Lung microvascular endothelial cell (primary cell): ENCODE measurements at regions not wholly inside any gene's neighbourhood (a gene's known extent, or its start where the extent isn't known, plus 50 kb on each side); places are given as distances from the start of the nearest gene placed in this dataset.
"Not testable (repeated sequence)": the region's sequence is repeated elsewhere in the genome, so short reads cannot be mapped to it uniquely, and the experiment has no call there.

Experiments used
- DNase-seq, 2 donors: peaks; one replicate each; pipeline versions ENCODE4 v3.0.0 to v3.0.0-alpha.2; 2010; ENCODE audit warnings: low read depth in 2 of 2

GRCh38 chr10:17538941-17539340 is 78.2 kb downstream of the HACD1 start:
- no peak for DNase-seq

DNA sequence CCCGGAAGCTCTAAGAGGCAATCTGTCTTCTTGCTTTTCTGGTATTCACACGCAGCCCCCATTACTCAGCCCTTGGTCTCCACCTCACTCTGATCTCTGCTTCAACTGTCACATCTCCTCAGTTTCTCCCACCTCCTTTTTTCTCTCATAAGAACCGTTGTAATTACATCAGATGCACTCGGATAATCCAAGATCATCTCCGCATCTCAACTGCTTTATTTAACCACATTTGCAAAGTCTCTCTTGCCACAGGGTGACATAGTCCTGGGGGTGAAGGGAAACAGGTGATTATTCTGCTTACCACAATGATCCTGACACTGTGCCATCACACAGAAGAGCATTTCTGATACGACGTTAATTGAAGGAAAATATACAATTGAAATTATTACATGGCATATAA is 79.9 kb downstream of the HACD1 start:
- DNase-seq: no peak

GRCh38 chr10:17536221-17536620 is 81.0 kb downstream of the HACD1 start:
- DNase-seq: no peak

- no peak for DNase-seq
These were observed 79.3 kb upstream of the ST8SIA6 start for GRCh38 chr10:17533731-17534130.

- DNase-seq: no peak
These were observed 74.0 kb upstream of the ST8SIA6 start for GRCh38 chr10:17528306-17528862.

DNA sequence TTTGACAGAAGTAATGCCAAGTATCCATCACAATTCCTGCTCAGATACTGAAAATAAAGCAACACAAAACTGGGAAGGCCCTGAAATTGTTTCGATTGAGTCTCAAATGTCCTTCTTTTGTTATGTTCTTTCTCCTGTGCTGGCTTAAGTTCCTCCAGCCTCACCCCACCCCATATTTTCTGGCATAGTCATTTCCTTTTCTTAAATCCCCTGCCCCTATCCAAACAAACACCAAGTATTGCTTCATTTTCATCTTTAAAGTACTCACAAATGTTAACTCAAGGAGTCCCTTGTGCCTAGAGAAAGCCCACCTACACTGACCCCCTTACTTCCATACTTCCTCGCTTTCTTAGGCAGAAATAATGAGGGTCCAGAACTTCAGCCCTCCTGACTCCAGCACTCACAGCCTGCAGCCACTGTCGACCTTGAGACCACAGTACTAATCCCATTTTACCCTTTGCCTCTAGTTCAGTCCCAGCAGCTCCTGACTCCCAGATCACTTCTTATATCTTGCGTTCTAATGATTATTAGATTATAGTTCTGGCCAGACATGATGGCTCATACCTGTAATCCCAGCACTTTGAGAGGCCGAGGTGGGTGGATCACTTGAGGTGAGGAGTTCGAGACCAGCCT is 73.2 kb upstream of the ST8SIA6 start:
- DNase-seq: peak in 1 of 2 donors; percentile 87

DNA sequence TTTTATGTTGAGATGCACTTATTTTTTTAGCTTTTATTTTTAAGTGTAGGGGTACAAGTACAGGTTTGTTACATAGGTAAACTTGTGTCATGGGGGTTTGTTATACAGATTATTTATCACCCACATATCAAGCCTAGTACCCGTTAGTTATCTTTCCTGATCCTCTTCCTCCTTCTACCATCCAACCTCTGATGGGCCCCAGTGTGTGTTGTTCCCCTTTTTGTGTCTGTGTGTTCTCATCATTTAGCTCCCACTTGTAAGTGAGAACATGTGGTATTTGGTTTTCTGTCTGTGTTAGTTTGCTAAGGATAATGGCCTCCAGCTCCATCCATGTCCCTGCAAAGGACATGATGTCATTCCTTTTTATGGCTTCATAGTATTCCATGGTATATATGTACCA is 72.2 kb upstream of the ST8SIA6 start:
- not testable (repeated sequence) for DNase-seq

DNA sequence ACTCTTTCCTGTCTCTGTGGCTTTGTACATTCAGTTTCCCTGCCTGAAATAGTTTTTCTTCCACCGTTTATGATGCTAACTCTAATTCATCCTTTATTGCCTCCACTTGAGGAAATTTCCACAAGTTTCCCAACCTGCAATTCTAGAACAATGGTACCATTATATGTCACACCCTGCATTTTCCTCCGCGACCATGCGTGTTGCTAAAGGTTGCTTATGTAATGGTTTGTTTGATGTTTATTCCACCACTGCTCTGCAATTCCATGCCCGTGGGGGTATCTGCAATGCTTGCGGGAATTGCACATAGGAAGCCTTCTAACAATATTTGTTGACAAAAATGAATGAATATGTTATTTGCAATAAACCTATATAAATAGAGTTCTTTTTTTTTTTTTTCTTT is 69.5 kb upstream of the ST8SIA6 start:
- no peak for DNase-seq

- DNase-seq: no peak
These were observed 68.9 kb upstream of the ST8SIA6 start for GRCh38 chr10:17523246-17523753.

DNA sequence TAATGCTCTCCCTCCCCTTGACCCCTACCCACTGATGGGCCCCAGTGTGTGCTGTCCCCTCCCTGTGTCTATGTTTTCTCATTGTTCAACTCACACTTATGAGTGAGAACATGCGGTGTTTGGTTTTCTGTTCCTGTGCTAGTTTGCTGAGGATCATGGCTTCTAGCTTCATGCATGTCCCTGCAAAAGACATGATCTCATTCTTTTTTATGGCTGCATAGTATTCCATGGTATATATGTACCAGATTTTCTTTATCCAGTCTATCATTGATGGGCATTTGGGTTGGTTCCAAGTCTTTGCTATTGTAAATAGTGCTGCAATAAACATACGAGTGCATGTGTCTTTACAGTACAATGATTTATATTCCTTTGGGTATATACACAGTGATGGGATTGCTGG is 67.9 kb upstream of the ST8SIA6 start:
- not testable (repeated sequence) for DNase-seq

DNA sequence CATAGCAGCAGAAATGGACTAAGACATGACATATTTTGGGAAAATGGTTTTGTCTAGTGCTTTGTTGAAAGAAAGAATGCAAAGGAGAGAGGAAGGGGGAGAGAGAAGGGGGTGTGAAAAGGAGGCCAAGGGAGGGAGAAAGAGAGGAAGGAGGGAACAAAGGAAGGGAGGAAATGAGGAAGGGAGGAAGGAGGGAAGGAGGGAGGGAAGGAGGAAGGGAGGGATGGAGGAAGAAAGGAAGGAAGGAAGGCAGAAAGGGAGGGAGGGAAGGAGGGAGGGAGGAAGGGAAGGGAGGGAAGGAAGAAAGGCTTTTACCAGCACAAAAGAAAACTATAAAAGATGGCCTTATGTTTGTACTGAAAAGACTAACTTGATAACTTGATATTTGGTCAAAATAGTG is 65.1 kb upstream of the ST8SIA6 start:
- no peak for DNase-seq

DNA sequence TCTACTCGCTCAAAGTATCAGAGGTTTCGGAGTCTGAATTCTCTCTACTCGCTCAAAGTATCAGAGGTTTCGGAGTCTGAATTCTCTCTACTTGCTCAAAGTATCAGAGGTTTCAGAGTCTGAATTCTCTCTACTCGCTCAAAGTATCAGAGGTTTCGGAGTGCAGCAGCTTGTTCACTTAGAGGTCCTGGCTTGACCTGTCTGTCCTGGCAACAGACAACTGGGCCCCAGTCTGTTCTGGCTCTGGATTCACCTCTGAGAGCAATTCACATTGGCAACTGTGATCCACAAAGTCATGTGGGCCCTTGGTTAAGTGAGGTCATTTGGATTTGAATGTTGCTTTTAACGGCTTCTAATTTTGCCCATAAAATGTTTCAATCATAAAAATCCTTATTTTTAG is 63.9 kb upstream of the ST8SIA6 start:
- DNase-seq: no peak

- no peak for DNase-seq
These were observed 62.0 kb upstream of the ST8SIA6 start for GRCh38 chr10:17516376-17516775.

GRCh38 chr10:17512341-17513001 is 58.1 kb upstream of the ST8SIA6 start:
- peak; percentile 79 to 98 for DNase-seq

DNA sequence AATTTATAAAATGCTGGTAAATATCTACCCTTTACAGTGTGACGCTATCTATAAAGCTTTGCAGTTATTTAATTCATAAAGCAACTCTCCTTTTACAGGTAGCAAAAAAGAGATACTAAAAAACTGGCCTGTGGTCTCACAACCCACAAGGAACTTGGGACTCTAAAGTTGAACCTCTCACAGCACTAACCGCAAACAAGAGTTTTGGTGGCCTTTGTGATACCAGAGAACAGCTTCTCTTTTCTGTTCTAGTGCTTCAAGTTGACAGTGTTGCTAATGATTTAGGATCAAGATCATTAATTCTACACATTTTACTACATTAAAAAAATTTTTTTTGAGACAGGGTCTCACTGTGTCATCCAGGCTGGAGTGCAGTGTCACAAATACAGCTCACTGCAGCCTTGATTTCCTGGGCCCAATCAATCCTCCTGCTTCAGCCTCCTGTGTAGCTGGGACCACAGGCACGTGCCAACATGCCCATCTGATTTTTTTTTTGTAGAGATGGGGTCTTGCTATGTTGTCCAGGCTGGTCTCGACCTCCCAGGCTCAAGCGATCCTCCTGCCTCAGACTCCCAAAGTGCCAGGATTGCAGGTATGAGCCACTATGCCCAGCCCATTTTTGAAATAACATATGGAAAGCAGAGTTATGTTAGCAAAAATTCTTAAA is 56.0 kb upstream of the ST8SIA6 start:
- DNase-seq: no peak

DNA sequence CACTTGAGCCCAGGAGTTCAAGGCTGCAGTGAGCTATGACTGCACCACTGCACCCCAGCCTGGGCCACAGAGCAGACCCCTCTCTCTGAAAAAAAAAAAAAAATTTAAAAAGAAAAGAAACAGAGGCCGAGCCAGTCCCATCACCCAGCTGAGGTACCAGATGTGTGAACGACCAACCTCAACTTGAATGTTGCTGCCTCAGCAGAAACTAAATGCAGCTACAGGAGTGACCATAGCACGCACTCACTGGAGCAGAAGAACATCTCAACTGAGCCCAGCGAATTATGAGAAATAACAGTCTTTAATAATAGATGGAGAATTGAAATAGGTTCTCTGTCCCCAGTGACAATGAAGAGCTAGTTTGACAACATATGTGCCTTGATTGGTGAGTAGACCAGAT is 53.1 kb upstream of the ST8SIA6 start:
- DNase-seq: no peak

- DNase-seq: no peak
These were observed 52.6 kb upstream of the ST8SIA6 start for GRCh38 chr10:17506856-17507471.

GRCh38 chr10:17506390-17506789 is 52.0 kb upstream of the ST8SIA6 start:
- DNase-seq: no peak

DNA sequence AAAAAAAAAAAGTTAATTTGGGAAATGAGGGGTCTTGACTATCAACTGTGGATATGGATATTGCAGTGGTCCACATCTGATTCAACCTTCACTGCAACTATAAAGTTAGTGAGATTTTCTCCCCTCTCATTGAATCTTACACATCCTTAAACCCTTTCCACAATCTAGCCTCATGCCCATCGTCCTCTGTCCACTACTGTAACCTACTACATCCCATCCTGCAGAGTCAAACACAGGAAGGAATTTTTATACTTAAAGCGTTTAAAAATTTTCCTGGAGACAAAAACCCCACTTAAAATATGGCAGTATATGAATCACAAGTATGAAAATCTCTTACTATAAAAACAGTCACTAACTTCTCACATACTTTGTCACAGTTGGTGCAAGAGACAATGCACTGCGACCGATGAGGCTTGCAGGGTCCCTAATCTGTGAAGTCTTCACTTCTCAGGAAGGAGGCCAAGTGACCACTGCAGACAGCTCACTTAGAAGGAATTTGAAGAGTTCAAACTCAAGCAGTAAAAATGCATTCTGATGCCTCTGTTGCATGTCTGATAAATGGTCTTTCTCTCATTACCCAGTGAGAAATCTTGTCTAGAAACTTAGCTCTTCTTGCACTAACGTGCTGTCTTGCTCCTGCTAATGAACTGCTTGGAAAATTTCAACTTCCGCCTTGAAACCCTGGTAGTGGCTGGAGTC is 50.3 kb upstream of the ST8SIA6 start:
- peak in 1 of 2 donors; percentile 31 for DNase-seq
